Upper lobe of left lung (tissue), 6 donors: ENCODE measurements at regions not wholly inside any gene's neighbourhood (a gene's known extent, or its start where the extent isn't known, plus 50 kb on each side); places are given as distances from the start of the nearest gene placed in this dataset.

ENCODE experiments used
- ATAC-seq, 2 donors: fragments of 200-7000 bp; cut with Tn5 transposase; one replicate each; pipeline ENCODE4 v1.9.1; 2022; ENCODE audit warnings: mild to moderate bottlenecking in 2 of 2, moderate library complexity in 2 of 2; ENCODE audit not compliant: low FRiP score in 2 of 2
- DNase-seq, 2 donors: peaks; one replicate each; pipeline ENCODE4 v3.0.0-alpha.2; 2019 to 2020
- H3K27ac ChIP-seq, 4 donors: fragments of 200-600 bp; sonication (generic); one replicate each; pipeline ENCODE4 v1.5.1; 2016 to 2019
- H3K27me3 ChIP-seq, 4 donors: fragments of 200-600 bp; sonication (generic); one replicate each; pipeline ENCODE4 v1.5.1; 2017 to 2019
- H3K36me3 ChIP-seq, 4 donors: fragments of 200-600 bp; sonication (generic); one replicate each; pipeline ENCODE4 v1.5.1; 2016 to 2019
- H3K4me1 ChIP-seq, 4 donors: fragments of 200-600 bp; sonication (generic); one replicate each; pipeline ENCODE4 v1.5.1; 2018 to 2019
- H3K4me3 ChIP-seq, 4 donors: fragments of 200-600 bp; sonication (generic); one replicate each; pipeline ENCODE4 v1.5.1; 2017 to 2019; ENCODE audit warnings: mild to moderate bottlenecking in 2 of 4, moderate library complexity in 1 of 4
- H3K9me3 ChIP-seq, 4 donors: fragments of 200-600 bp; sonication (generic); one replicate each; pipeline ENCODE4 v1.5.1; 2018 to 2019
- CTCF ChIP-seq, 6 experiments: fragments of 450-650 bp in 4 of 6; fragments of 200-600 bp in 2 of 6; sonication (generic) in 2 of 6; IDR thresholded peaks; one replicate each; pipeline ENCODE4 v1.5.1; 2016 to 2019; ENCODE audit warnings: antibody characterized with exemption in 6 of 6
- EP300 ChIP-seq, 4 donors: sonication (generic); formaldehyde crosslinking; IDR thresholded peaks; one replicate each; pipeline ENCODE4 v1.5.1; 2017; ENCODE audit warnings: antibody characterized with exemption in 4 of 4, control low read depth in 2 of 4
- POLR2A ChIP-seq, 4 donors: fragments of 450-650 bp; IDR thresholded peaks; one replicate each; pipeline ENCODE4 v1.5.1; 2016 to 2017; ENCODE audit warnings: antibody characterized with exemption in 4 of 4, mild to moderate bottlenecking in 2 of 4
- POLR2AphosphoS5 ChIP-seq, 2 donors: sonication (generic); formaldehyde crosslinking; IDR thresholded peaks; one replicate each; pipeline ENCODE4 v1.5.1; 2017; ENCODE audit warnings: antibody characterized with exemption in 2 of 2
- WGBS, 2 donors: methylation state at CpG; one replicate each; pipeline ENCODE4 v1.1.5; 2017 to 2018; 5-methylcytosine and 5-hydroxymethylcytosine counted together
- donor health status: DM: no; HTN: no; CAD: no; lungs with moderate emphysema.
- donor health status: DM: no; HTN: yes; CAD: no; lungs with severe emphysema.

- DNase-seq (no peak), ATAC-seq (no peak)
- H3K27me3 ChIP-seq: no peaks in the 10 kb centered on the region
- H3K4me3 ChIP-seq: no peak overlapping the region
- no peaks in the 10 kb centered on the region for H3K36me3 ChIP-seq
- 18 to 31% methylated on average over 1 of the region's 1 CpG for WGBS, 2 donors
- H3K4me1 ChIP-seq: no peaks in the 10 kb centered on the region
- no peak for TF ChIP-seq POLR2AphosphoS5 (IDR thresholded peaks at IDR 0.05)
- no peak for TF ChIP-seq EP300 (IDR thresholded peaks at IDR 0.05)
- no peak for TF ChIP-seq CTCF (IDR thresholded peaks at IDR 0.05)
- no peak for TF ChIP-seq POLR2A (IDR thresholded peaks at IDR 0.05)
- H3K9me3 ChIP-seq: no peaks in the 10 kb centered on the region
- H3K27ac ChIP-seq: no peak overlapping the region
Observed at GRCh38 chr7:115782696-115783490, 247.7 kb downstream of the TFEC start.

- Histone ChIP-seq H3K27ac (no peak overlapping the region), H3K4me3 (no peak overlapping the region), H3K4me1 (no peaks in the 10 kb centered on the region), H3K27me3 (no peaks in the 10 kb centered on the region), H3K36me3 (no peaks in the 10 kb centered on the region), H3K9me3 (no peaks in the 10 kb centered on the region)
- ATAC-seq (no peak), DNase-seq (no peak)
- TF ChIP-seq POLR2A (IDR thresholded peaks at IDR 0.05) (no peak), CTCF (IDR thresholded peaks at IDR 0.05) (no peak), POLR2AphosphoS5 (IDR thresholded peaks at IDR 0.05) (no peak), EP300 (IDR thresholded peaks at IDR 0.05) (no peak)
Observed at GRCh38 chr7:115779561-115779960, 251.0 kb downstream of the TFEC start.

GRCh38 chr7:115775981-115776380 lies 254.6 kb downstream of the TFEC start:
- Histone ChIP-seq H3K27me3 (no peaks in the 10 kb centered on the region), H3K4me1 (no peaks in the 10 kb centered on the region), H3K36me3 (no peaks in the 10 kb centered on the region), H3K27ac (no peak overlapping the region), H3K4me3 (no peak overlapping the region), H3K9me3 (no peaks in the 10 kb centered on the region)
- no peak for ATAC-seq
- no peak for DNase-seq
- TF ChIP-seq EP300 (IDR thresholded peaks at IDR 0.05) (no peak), CTCF (IDR thresholded peaks at IDR 0.05) (no peak), POLR2A (IDR thresholded peaks at IDR 0.05) (no peak), POLR2AphosphoS5 (IDR thresholded peaks at IDR 0.05) (no peak)
- WGBS, 2 donors: 50% methylated on average over 1 of the region's 1 CpG

- Histone ChIP-seq H3K36me3 (no peaks in the 10 kb centered on the region), H3K27me3 (no peaks in the 10 kb centered on the region), H3K4me3 (no peak overlapping the region), H3K4me1 (no peaks in the 10 kb centered on the region), H3K9me3 (no peaks in the 10 kb centered on the region), H3K27ac (no peak overlapping the region)
- ATAC-seq (no peak), DNase-seq (no peak)
- TF ChIP-seq POLR2AphosphoS5 (IDR thresholded peaks at IDR 0.05) (no peak), EP300 (IDR thresholded peaks at IDR 0.05) (no peak), POLR2A (IDR thresholded peaks at IDR 0.05) (no peak), CTCF (IDR thresholded peaks at IDR 0.05) (no peak)
- 86 to 87% methylated on average over 8 of the region's 8 CpGs for WGBS, 2 donors
Observed at GRCh38 chr7:115763347-115763746, 267.2 kb downstream of the TFEC start.

GRCh38 chr7:115758025-115758424 lies 272.5 kb downstream of the TFEC start:
- no peaks in the 10 kb centered on the region for H3K27me3 ChIP-seq
- no peaks in the 10 kb centered on the region for H3K36me3 ChIP-seq
- H3K27ac ChIP-seq: no peak overlapping the region
- no peak for ATAC-seq
- no peak for DNase-seq
- no peaks in the 10 kb centered on the region for H3K9me3 ChIP-seq
- no peak overlapping the region for H3K4me3 ChIP-seq
- no peak for TF ChIP-seq CTCF (IDR thresholded peaks at IDR 0.05)
- no peak for TF ChIP-seq POLR2A (IDR thresholded peaks at IDR 0.05)
- no peak for TF ChIP-seq POLR2AphosphoS5 (IDR thresholded peaks at IDR 0.05)
- no peaks in the 10 kb centered on the region for H3K4me1 ChIP-seq
- 78 to 90% methylated on average over 3 of the region's 3 CpGs for WGBS, 2 donors
